Left ventricle myocardium superior (tissue), 1 donor: ENCODE measurements at regions not wholly inside any gene's neighbourhood (a gene's known extent, or its start where the extent isn't known, plus 50 kb on each side); places are given as distances from the start of the nearest gene placed in this dataset.
"Not testable (repeated sequence)": the region's sequence is repeated elsewhere in the genome, so short reads cannot be mapped to it uniquely, and the experiment has no call there.

Source experiments
- ATAC-seq: fragments of 200-7000 bp; cut with Tn5 transposase; one replicate; pipeline ENCODE4 v1.9.1; 2020; ENCODE audit warnings: mild to moderate bottlenecking, moderate library complexity
- DNase-seq: peaks from one replicate; pipeline ENCODE4 v3.0.0-alpha.2; 2020
- intact Hi-C: fragments of 100-400 bp; cut with micrococcal nuclease; formaldehyde crosslinking; loops from one replicate; pipeline ENCODE4 v1.11.0; 2022
- donor health status: DM: no; HTN: yes; CAD: no; lungs with severe emphysema.

GRCh38 chr10:25707572-25707971 is 226.5 kb upstream of the MYO3A start:
- intact Hi-C loops = no loop called here
- DNase-seq (no peak), ATAC-seq (no peak)

GRCh38 chr10:25707976-25708671 is 225.9 kb upstream of the MYO3A start:
- ATAC-seq = no peak
- no peak for DNase-seq
- intact Hi-C loops = no loop called here

GRCh38 chr10:25713894-25714240 is 220.2 kb upstream of the MYO3A start:
- ATAC-seq = no peak
- intact Hi-C loops = no loop called here
- DNase-seq = no peak

- intact Hi-C loops = no loop called here
These were observed 209.8 kb upstream of the MYO3A start for GRCh38 chr10:25724241-25724640.

GRCh38 chr10:25725917-25726716 is 207.9 kb upstream of the MYO3A start:
- no peak for ATAC-seq

More at GRCh38 chr10:25724241-25724640, 209.8 kb upstream of the MYO3A start:
- DNase-seq (no peak), ATAC-seq (no peak)

GRCh38 chr10:25738776-25739175 is 195.3 kb upstream of the MYO3A start:
- ATAC-seq (no peak), DNase-seq (no peak)
- intact Hi-C loops = no loop called here

More at GRCh38 chr10:25725917-25726716, 207.9 kb upstream of the MYO3A start:
- intact Hi-C loops = no loop called here
- DNase-seq = no peak

GRCh38 chr10:25743832-25744231 is 190.2 kb upstream of the MYO3A start:
- ATAC-seq (no peak), DNase-seq (no peak)
- intact Hi-C loops = no loop called here

- intact Hi-C loops = no loop called here
- ATAC-seq (no peak), DNase-seq (no peak)
These were observed 189.5 kb upstream of the MYO3A start for GRCh38 chr10:25744574-25744973.

- intact Hi-C loops = no loop called here
- no peak for DNase-seq
- ATAC-seq = no peak
These were observed 188.1 kb upstream of the MYO3A start for GRCh38 chr10:25745976-25746375.

- no peak for DNase-seq
- intact Hi-C loops = no loop called here
- no peak for ATAC-seq
These were observed 186.9 kb upstream of the MYO3A start for GRCh38 chr10:25747084-25747483.

- no peak for DNase-seq
- no peak for ATAC-seq
- intact Hi-C loops = no loop called here
These were observed 185.5 kb upstream of the MYO3A start for GRCh38 chr10:25748509-25748908.

- ATAC-seq = no peak
- intact Hi-C loops = no loop called here
These were observed 180.3 kb upstream of the MYO3A start for GRCh38 chr10:25753776-25754175.

GRCh38 chr10:25755874-25756273 is 178.2 kb upstream of the MYO3A start:
- ATAC-seq, intact Hi-C loops, DNase-seq: not testable (repeated sequence)

More at GRCh38 chr10:25753776-25754175, 180.3 kb upstream of the MYO3A start:
- DNase-seq = no peak

- intact Hi-C loops = no loop called here
- DNase-seq (no peak), ATAC-seq (no peak)
These were observed 177.2 kb upstream of the MYO3A start for GRCh38 chr10:25756784-25757183.

GRCh38 chr10:25758041-25758457 is 176.0 kb upstream of the MYO3A start:
- DNase-seq (no peak), ATAC-seq (no peak)
- intact Hi-C loops = no loop called here

GRCh38 chr10:25758511-25758910 is 175.5 kb upstream of the MYO3A start:
- intact Hi-C loops = no loop called here
- no peak for ATAC-seq
- DNase-seq = no peak

GRCh38 chr10:25761937-25762336 is 172.1 kb upstream of the MYO3A start:
- intact Hi-C loops = no loop called here
- DNase-seq = no peak
- ATAC-seq = no peak

GRCh38 chr10:25766213-25766612 is 167.8 kb upstream of the MYO3A start:
- no peak for ATAC-seq
- intact Hi-C loops = no loop called here
- no peak for DNase-seq

GRCh38 chr10:25766687-25767221 is 167.3 kb upstream of the MYO3A start:
- intact Hi-C loops = no loop called here
- DNase-seq (no peak), ATAC-seq (no peak)

GRCh38 chr10:25768167-25768566 is 165.9 kb upstream of the MYO3A start:
- ATAC-seq = no peak
- DNase-seq = no peak
- intact Hi-C loops = no loop called here

- intact Hi-C loops = no loop called here
- DNase-seq (no peak), ATAC-seq (no peak)
These were observed 155.4 kb upstream of the MYO3A start for GRCh38 chr10:25778646-25779045.
